Fibroblast of lung (primary cell): ENCODE measurements at regions not wholly inside any gene's neighbourhood (a gene's known extent, or its start where the extent isn't known, plus 50 kb on each side); places are given as distances from the start of the nearest gene placed in this dataset.

ENCODE experiments used
- DNase-seq, 2 donors: peaks; one replicate each; pipeline versions ENCODE4 v3.0.0 to v3.0.0-alpha.2; 2010; ENCODE audit warnings: low read depth in 2 of 2
- H2AFZ ChIP-seq: 2 replicates; pipeline ENCODE4 v1.5.1; 2012; ENCODE audit warnings: low read length, control low read depth, inconsistent platforms
- H3K27ac ChIP-seq: 2 replicates; pipeline ENCODE4 v1.5.1; 2011; ENCODE audit warnings: low read length, control low read depth; ENCODE audit not compliant: insufficient read depth
- H3K27me3 ChIP-seq: 2 replicates; pipeline ENCODE4 v1.5.1; 2011; ENCODE audit warnings: mild to moderate bottlenecking, low read length; ENCODE audit not compliant: control insufficient read depth, insufficient read depth
- H3K36me3 ChIP-seq: 2 replicates; pipeline ENCODE4 v1.5.1; 2011; ENCODE audit warnings: low read length; ENCODE audit not compliant: control insufficient read depth, insufficient read depth
- H3K4me1 ChIP-seq: 2 replicates; pipeline ENCODE4 v1.5.1; 2011; ENCODE audit warnings: low read length; ENCODE audit not compliant: control insufficient read depth, insufficient read depth; ENCODE audit errors: extremely low read depth
- H3K4me2 ChIP-seq: 2 replicates; pipeline ENCODE4 v1.5.1; 2011; ENCODE audit warnings: low read length, control low read depth; ENCODE audit not compliant: insufficient read depth; ENCODE audit errors: extremely low read depth
- H3K4me3 ChIP-seq, 4 experiments: fragments of 200-600 bp in 1 of 4; sonication (generic) in 1 of 4; replicated peaks in 1 of 4; 2 replicates each; pipeline ENCODE4 v1.5.1; 2011 to 2016; ENCODE audit warnings: low read length in 4 of 4, low read depth in 3 of 4, mild to moderate bottlenecking in 3 of 4, control low read depth in 2 of 4, inconsistent platforms in 1 of 4, mixed read lengths in 1 of 4; ENCODE audit not compliant: insufficient read depth in 1 of 4; ENCODE audit errors: control extremely low read depth in 1 of 4
- H3K79me2 ChIP-seq: 2 replicates; pipeline ENCODE4 v1.5.1; 2012; ENCODE audit warnings: mild to moderate bottlenecking, low read length, inconsistent platforms; ENCODE audit not compliant: control insufficient read depth, insufficient read depth
- H3K9ac ChIP-seq: 2 replicates; pipeline ENCODE4 v1.5.1; 2011; ENCODE audit warnings: mild to moderate bottlenecking, low read length, control low read depth; ENCODE audit not compliant: insufficient read depth
- H3K9me3 ChIP-seq: 2 replicates; pipeline ENCODE4 v1.5.1; 2012; ENCODE audit warnings: low read depth, low read length; ENCODE audit not compliant: control insufficient read depth, insufficient read depth
- H4K20me1 ChIP-seq: 2 replicates; pipeline ENCODE4 v1.5.1; 2011; ENCODE audit warnings: low read length; ENCODE audit not compliant: control insufficient read depth, insufficient read depth; ENCODE audit errors: extremely low read depth
- EZH2 ChIP-seq: IDR thresholded peaks from 2 replicates; pipeline ENCODE4 v1.5.1; 2012; ENCODE audit warnings: low read length, control low read depth, mild to moderate bottlenecking; ENCODE audit errors: missing control alignments
- TF ChIP-seq, protein P1 (sequence below), 2 donors: IDR thresholded peaks in 1 of 2; conservative IDR thresholded peaks in 1 of 2; 1 replicate in 1 of 2; 2 replicates in 1 of 2; pipeline ENCODE4 v1.5.1; 2011 to 2012; ENCODE audit warnings: low read length in 2 of 2, control low read depth in 1 of 2, inconsistent platforms in 1 of 2, low read depth in 1 of 2, mild to moderate bottlenecking in 1 of 2

DNA sequence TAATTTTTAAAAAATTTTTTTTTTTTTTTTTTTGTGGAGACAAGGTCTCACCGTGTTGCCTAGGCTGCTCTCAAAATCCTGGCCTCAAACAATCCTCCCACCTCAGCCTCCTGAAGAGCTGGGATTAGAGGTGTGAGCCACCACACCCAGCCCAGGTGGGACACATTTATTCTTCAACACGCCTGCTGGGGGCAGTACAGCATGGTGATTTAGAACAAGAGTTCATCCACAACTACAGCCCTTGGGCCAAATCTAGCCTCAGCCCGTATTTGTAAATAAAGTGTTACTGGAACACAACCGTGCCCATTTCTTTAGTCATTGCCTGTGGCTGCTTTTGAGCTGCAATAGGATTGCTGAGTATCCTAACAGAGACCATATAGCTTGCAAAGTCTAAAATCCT is 92.8 kb downstream of the KATNIP start:
- TF ChIP-seq EZH2 = no peak
- TF ChIP-seq, protein P1, sequence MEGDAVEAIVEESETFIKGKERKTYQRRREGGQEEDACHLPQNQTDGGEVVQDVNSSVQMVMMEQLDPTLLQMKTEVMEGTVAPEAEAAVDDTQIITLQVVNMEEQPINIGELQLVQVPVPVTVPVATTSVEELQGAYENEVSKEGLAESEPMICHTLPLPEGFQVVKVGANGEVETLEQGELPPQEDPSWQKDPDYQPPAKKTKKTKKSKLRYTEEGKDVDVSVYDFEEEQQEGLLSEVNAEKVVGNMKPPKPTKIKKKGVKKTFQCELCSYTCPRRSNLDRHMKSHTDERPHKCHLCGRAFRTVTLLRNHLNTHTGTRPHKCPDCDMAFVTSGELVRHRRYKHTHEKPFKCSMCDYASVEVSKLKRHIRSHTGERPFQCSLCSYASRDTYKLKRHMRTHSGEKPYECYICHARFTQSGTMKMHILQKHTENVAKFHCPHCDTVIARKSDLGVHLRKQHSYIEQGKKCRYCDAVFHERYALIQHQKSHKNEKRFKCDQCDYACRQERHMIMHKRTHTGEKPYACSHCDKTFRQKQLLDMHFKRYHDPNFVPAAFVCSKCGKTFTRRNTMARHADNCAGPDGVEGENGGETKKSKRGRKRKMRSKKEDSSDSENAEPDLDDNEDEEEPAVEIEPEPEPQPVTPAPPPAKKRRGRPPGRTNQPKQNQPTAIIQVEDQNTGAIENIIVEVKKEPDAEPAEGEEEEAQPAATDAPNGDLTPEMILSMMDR (conservative IDR thresholded peaks at IDR 0.05 in 1 of 2, IDR thresholded peaks at IDR 0.05 in 1 of 2; ENCODE audit: low read depth in 1 of 2, low read length in 2 of 2) = peak; percentile 25 to 26
- H3K4me2 ChIP-seq = no peak overlapping the region
- H3K4me1 ChIP-seq = no peaks in the 10 kb centered on the region
- no peaks in the 10 kb centered on the region for H4K20me1 ChIP-seq
- no peak overlapping the region for H2AFZ ChIP-seq
- no peak overlapping the region for H3K9ac ChIP-seq
- H3K27me3 ChIP-seq = no peaks in the 10 kb centered on the region
- H3K4me3 ChIP-seq = no peak overlapping the region
- H3K9me3 ChIP-seq = no peaks in the 10 kb centered on the region
- no peaks in the 10 kb centered on the region for H3K36me3 ChIP-seq
- H3K27ac ChIP-seq = no peak overlapping the region
- peak; percentile 20 to 52 for DNase-seq
- no peaks in the 10 kb centered on the region for H3K79me2 ChIP-seq

DNA sequence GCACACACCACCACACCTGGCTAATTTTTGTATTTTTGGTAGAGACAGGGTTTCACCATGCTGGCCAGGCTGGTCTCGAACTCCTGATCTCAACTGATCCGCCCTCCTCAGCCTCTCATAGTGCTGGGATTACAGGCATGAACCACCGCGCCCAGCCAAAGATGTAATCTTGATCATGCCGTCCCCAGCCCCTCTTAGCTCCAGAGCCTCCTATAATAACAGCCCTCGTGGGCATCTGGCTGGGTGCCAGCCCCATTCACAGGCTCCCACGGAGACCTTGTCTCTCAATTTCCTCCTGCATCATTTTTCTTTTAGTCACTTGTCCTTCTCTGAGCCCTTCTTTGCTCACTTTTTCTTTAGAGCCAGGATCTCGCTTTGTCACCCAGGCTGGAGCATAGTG is 94.2 kb downstream of the KATNIP start:
- no peak overlapping the region for H2AFZ ChIP-seq
- no peak overlapping the region for H3K27ac ChIP-seq
- H4K20me1 ChIP-seq = no peaks in the 10 kb centered on the region
- H3K27me3 ChIP-seq = no peaks in the 10 kb centered on the region
- H3K4me1 ChIP-seq = no peaks in the 10 kb centered on the region
- no peak overlapping the region for H3K9ac ChIP-seq
- DNase-seq = no peak
- no peak overlapping the region for H3K4me3 ChIP-seq
- H3K4me2 ChIP-seq = no peak overlapping the region
- H3K9me3 ChIP-seq = no peaks in the 10 kb centered on the region
- H3K36me3 ChIP-seq = no peaks in the 10 kb centered on the region
- TF ChIP-seq EZH2 = no peak
- TF ChIP-seq, protein P1 (conservative IDR thresholded peaks at IDR 0.05 in 1 of 2, IDR thresholded peaks at IDR 0.05 in 1 of 2; ENCODE audit: low read depth in 1 of 2, low read length in 2 of 2) = no peak
- H3K79me2 ChIP-seq = no peaks in the 10 kb centered on the region

DNA sequence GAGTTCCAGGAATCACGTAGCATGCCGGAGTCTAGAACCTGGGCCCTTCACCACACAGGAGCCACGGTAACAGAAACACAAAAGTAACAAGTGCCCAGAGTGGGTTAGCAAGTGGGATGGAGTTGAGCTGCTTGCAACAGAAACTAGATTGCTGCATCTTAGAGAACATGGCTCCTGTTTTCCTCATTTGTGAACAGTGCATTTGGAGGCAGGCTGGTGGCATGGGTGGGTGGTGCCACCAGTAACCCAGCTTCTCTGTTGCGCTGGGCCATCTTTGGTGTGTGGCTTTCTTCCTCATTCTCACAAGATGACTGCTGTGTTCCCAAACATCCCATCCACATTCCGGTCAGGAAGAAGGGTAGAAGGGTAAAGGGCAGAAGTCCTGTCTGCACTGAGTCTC is 95.5 kb downstream of the KATNIP start:
- no peak overlapping the region for H3K4me2 ChIP-seq
- no peaks in the 10 kb centered on the region for H3K79me2 ChIP-seq
- no peaks in the 10 kb centered on the region for H3K4me1 ChIP-seq
- H3K9ac ChIP-seq = no peak overlapping the region
- H2AFZ ChIP-seq = no peak overlapping the region
- H3K36me3 ChIP-seq = no peaks in the 10 kb centered on the region
- H3K27ac ChIP-seq = no peak overlapping the region
- TF ChIP-seq, protein P1 (conservative IDR thresholded peaks at IDR 0.05 in 1 of 2, IDR thresholded peaks at IDR 0.05 in 1 of 2; ENCODE audit: low read depth in 1 of 2, low read length in 2 of 2) = no peak
- no peaks in the 10 kb centered on the region for H3K9me3 ChIP-seq
- H3K27me3 ChIP-seq = no peaks in the 10 kb centered on the region
- no peaks in the 10 kb centered on the region for H4K20me1 ChIP-seq
- no peak for DNase-seq
- H3K4me3 ChIP-seq = no peak overlapping the region
